GM12892 (cell line): ENCODE measurements at regions not wholly inside any gene's neighbourhood (a gene's known extent, or its start where the extent isn't known, plus 50 kb on each side); places are given as distances from the start of the nearest gene placed in this dataset.

Experiments used
- POLR2A ChIP-seq: IDR thresholded peaks from 2 replicates; pipeline ENCODE4 v1.6.1; 2011; ENCODE audit warnings: low read depth, low read length, control low read depth
- POLR2AphosphoS5 ChIP-seq: IDR thresholded peaks from 2 replicates; pipeline ENCODE4 v1.6.1; 2011; ENCODE audit warnings: low read depth, low read length, control low read depth

DNA sequence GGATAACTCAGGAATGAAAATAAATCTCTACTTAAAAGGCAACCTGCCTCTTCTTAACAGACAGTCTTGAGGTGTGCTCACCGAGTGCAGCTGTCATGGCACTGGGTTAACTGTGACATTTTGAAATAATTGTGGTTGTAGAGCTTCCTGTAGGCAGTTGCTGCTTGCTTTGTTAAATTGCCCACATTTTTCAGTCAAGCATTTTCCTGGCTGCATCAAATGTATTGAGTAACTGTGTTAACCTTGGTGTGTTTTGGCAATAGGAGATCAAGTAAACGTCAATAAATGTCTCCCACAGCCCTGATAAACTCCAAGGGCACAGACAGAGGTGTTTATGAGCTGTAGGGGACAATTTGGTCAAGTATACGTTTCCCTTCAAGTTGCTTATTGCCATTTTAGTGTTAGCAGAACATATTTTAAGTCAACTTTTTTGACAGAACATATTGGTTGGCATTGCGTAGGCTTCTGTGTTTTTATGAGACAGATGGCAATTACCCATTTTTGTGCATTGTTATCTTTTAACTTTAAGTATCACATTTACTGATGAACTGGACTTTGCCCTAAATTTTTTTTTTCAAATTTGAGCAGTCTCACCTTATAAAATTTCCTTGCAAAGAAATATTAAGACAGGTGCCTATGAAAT lies 527.4 kb downstream of the C4orf33 start:
- TF ChIP-seq POLR2A (no peak), POLR2AphosphoS5 (no peak)
